ENCODE measurements at regions not wholly inside any gene's neighbourhood (a gene's known extent, or its start where the extent isn't known, plus 50 kb on each side); places are given as distances from the start of the nearest gene placed in this dataset.

GRCh38 chr3:43923104-43923882 lies 232.6 kb downstream of the ABHD5 start:
- H3K9me3 Mint-ChIP-seq = no peaks in the 10 kb centered on the region
- no peak overlapping the region for H3K27ac Mint-ChIP-seq
- peaks cover 28% of the 10 kb centered on the region for H3K27me3 Mint-ChIP-seq (ENCODE audit: insufficient read depth)
- no peak for DNase-seq
- H3K36me3 Mint-ChIP-seq (ENCODE audit: low read depth) = no peaks in the 10 kb centered on the region
- no peak overlapping the region for H3K4me3 Mint-ChIP-seq
- TF ChIP-seq CTCF (IDR thresholded peaks at IDR 0.05) = no peak
- peaks cover 16% of the 10 kb centered on the region for H3K4me1 Mint-ChIP-seq (ENCODE audit: low read depth)

GRCh38 chr3:43926055-43926454 lies 235.3 kb downstream of the ABHD5 start:
- H3K27me3 Mint-ChIP-seq (ENCODE audit: insufficient read depth) = peaks cover 39% of the 10 kb centered on the region
- no peak overlapping the region for H3K4me3 Mint-ChIP-seq
- H3K9me3 Mint-ChIP-seq = no peaks in the 10 kb centered on the region

GRCh38 chr3:43932921-43933320 lies 242.2 kb downstream of the ABHD5 start:
- TF ChIP-seq CTCF (IDR thresholded peaks at IDR 0.05) = no peak
- Mint-ChIP-seq H3K9me3 (peaks cover 6% of the 10 kb centered on the region; the same call in 1 of the 2 replicates), H3K27me3 (ENCODE audit: insufficient read depth) (peaks cover 26% of the 10 kb centered on the region), H3K4me1 (ENCODE audit: low read depth) (no peaks in the 10 kb centered on the region), H3K36me3 (ENCODE audit: low read depth) (peaks cover 9% of the 10 kb centered on the region; the same call in 1 of the 2 replicates), H3K4me3 (no peak overlapping the region), H3K27ac (no peak overlapping the region)
- DNase-seq = no peak

More at GRCh38 chr3:43926055-43926454, 235.3 kb downstream of the ABHD5 start:
- DNase-seq = no peak
- no peak for TF ChIP-seq CTCF (IDR thresholded peaks at IDR 0.05)
- peaks cover 7% of the 10 kb centered on the region for H3K4me1 Mint-ChIP-seq (ENCODE audit: low read depth)
- no peaks in the 10 kb centered on the region for H3K36me3 Mint-ChIP-seq (ENCODE audit: low read depth)
- no peak overlapping the region for H3K27ac Mint-ChIP-seq

DNA sequence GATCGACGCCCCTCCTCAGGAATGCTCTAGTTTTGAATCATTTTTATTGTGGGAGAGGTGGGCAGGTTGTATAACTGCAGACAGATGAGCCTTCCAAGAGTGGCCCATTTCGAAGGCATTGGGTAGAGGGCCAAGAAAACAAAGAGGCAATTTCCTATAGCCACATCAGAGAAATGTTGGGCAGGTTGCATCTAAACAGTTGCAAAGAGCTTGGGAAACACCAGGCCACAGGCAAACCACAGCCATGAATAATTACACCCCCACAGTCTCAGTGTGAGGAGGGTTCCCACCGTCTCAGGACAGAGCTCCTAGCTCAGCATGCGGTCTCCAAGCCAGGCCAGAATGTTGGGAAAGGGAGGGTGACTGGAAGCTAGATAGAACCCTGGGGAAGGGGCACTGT lies 257.3 kb downstream of the ABHD5 start:
- no peak for DNase-seq
- Mint-ChIP-seq H3K4me1 (ENCODE audit: low read depth) (peaks cover under 1% of the 10 kb centered on the region; the same call in 1 of the 2 replicates), H3K9me3 (peaks cover 4% of the 10 kb centered on the region; the same call in 1 of the 2 replicates), H3K36me3 (ENCODE audit: low read depth) (peaks cover 6% of the 10 kb centered on the region), H3K4me3 (no peak overlapping the region), H3K27ac (no peak overlapping the region), H3K27me3 (ENCODE audit: insufficient read depth) (peaks cover 42% of the 10 kb centered on the region)
- no peak for TF ChIP-seq CTCF (IDR thresholded peaks at IDR 0.05)

- H3K4me1 Mint-ChIP-seq (ENCODE audit: low read depth) = peaks cover 16% of the 10 kb centered on the region
- peaks cover 38% of the 10 kb centered on the region for H3K27me3 Mint-ChIP-seq (ENCODE audit: insufficient read depth)
- no peak for TF ChIP-seq CTCF (IDR thresholded peaks at IDR 0.05)
- H3K9me3 Mint-ChIP-seq = no peaks in the 10 kb centered on the region
- H3K4me3 Mint-ChIP-seq = no peak overlapping the region
- DNase-seq = no peak
- H3K36me3 Mint-ChIP-seq (ENCODE audit: low read depth) = peaks cover 4% of the 10 kb centered on the region
- H3K27ac Mint-ChIP-seq = no peak overlapping the region
Observed at GRCh38 chr3:43949594-43949993, 258.9 kb downstream of the ABHD5 start.
